Ovary (tissue), 7 donors: ENCODE measurements at regions not wholly inside any gene's neighbourhood (a gene's known extent, or its start where the extent isn't known, plus 50 kb on each side); places are given as distances from the start of the nearest gene placed in this dataset.

Experiments used
- DNase-seq, 5 donors: peaks; one replicate each; pipeline ENCODE4 v3.0.0-alpha.2; 2019 to 2020
- H3K27ac ChIP-seq, 2 donors: fragments of 200-600 bp; one replicate each; pipeline versions ENCODE4 v1.5.1 to v1.8.0; 2019 to 2022
- H3K27me3 ChIP-seq: fragments of 200-600 bp; one replicate; pipeline ENCODE4 v1.8.0; 2022
- H3K36me3 ChIP-seq: fragments of 200-600 bp; sonication (generic); one replicate; pipeline ENCODE4 v1.5.1; 2019
- H3K4me1 ChIP-seq: one replicate; pipeline ENCODE4 v1.8.1; 2013; ENCODE audit warnings: mild to moderate bottlenecking, moderate library complexity; ENCODE audit not compliant: insufficient read depth
- H3K4me3 ChIP-seq: fragments of 200-600 bp; sonication (generic); one replicate; pipeline ENCODE4 v1.5.1; 2017
- H3K9me3 ChIP-seq, 2 donors: fragments of 200-600 bp in 1 of 2; sonication (generic) in 1 of 2; one replicate each; pipeline versions ENCODE4 v1.5.1 to v1.8.1; 2013 to 2019; ENCODE audit warnings: mild to moderate bottlenecking in 1 of 2, moderate library complexity in 1 of 2
- CTCF ChIP-seq, 3 donors: fragments of 450-650 bp in 2 of 3; fragments of 200-600 bp in 1 of 3; IDR thresholded peaks; one replicate each; pipeline versions ENCODE4 v1.5.1 to v1.8.0; 2016 to 2022; ENCODE audit warnings: antibody characterized with exemption in 3 of 3, mild to moderate bottlenecking in 1 of 3
- EP300 ChIP-seq: sonication (generic); formaldehyde crosslinking; IDR thresholded peaks from one replicate; pipeline ENCODE4 v1.6.1; 2017; ENCODE audit warnings: antibody characterized with exemption
- POLR2A ChIP-seq: fragments of 450-650 bp; IDR thresholded peaks from one replicate; pipeline ENCODE4 v1.6.1; 2017; ENCODE audit warnings: antibody characterized with exemption, mild to moderate bottlenecking, moderate library complexity
- WGBS, 3 donors: extraction: QIAGEN DNeasy Blood & Tissue Kit in 1 of 3; methylation state at CpG; one replicate each; pipeline versions ENCODE4 v1.1.5 to v1.1.7; 2013 to 2017; 5-methylcytosine and 5-hydroxymethylcytosine counted together
- intact Hi-C, 4 donors: fragments of 100-400 bp; cut with DNase I; formaldehyde crosslinking; loops; one replicate each; pipeline versions ENCODE4 v1.11.0 to v1.15.1; 2022 to 2023
- donor health status: DM: no; HTN: no; CAD: no; lungs with moderate emphysema.
- donor health status: DM: no; HTN: no; CAD: no.
- donor health status: Bipolar disorder and iron deficiency.
- donor health status: DM: no; HTN: no; CAD: no.
- donor health status: DM: yes; HTN: yes; CAD: no.

- TF ChIP-seq EP300 (no peak), POLR2A (no peak), CTCF (IDR thresholded peaks at IDR 0.05) (no peak)
- DNase-seq = no peak
- no peak overlapping the region for H3K27ac ChIP-seq
- no peaks in the 10 kb centered on the region for H3K36me3 ChIP-seq
- 72 to 79% (median 77%) methylated on average over 2 of the region's 2 CpGs for WGBS, 3 donors
- no peak overlapping the region for H3K4me3 ChIP-seq
- H3K4me1 ChIP-seq = no peaks in the 10 kb centered on the region
- H3K9me3 ChIP-seq = no peaks in the 10 kb centered on the region
- intact Hi-C loops = no loop called here
- no peaks in the 10 kb centered on the region for H3K27me3 ChIP-seq
Observed at GRCh38 chrX:36787752-36788151, 220.4 kb upstream of the FAM47C start.

- 62 to 74% (median 66%) methylated on average over 4 of the region's 4 CpGs for WGBS, 3 donors
- no peaks in the 10 kb centered on the region for H3K9me3 ChIP-seq
- H3K27me3 ChIP-seq = no peaks in the 10 kb centered on the region
- no peak for TF ChIP-seq EP300
- TF ChIP-seq POLR2A = no peak
- no peak for TF ChIP-seq CTCF (IDR thresholded peaks at IDR 0.05)
- no peaks in the 10 kb centered on the region for H3K4me1 ChIP-seq
- H3K4me3 ChIP-seq = no peak overlapping the region
- intact Hi-C loops = no loop called here
- no peak for DNase-seq
- no peaks in the 10 kb centered on the region for H3K36me3 ChIP-seq
- no peak overlapping the region for H3K27ac ChIP-seq
Observed at GRCh38 chrX:36803151-36803550, 205.0 kb upstream of the FAM47C start.

DNA sequence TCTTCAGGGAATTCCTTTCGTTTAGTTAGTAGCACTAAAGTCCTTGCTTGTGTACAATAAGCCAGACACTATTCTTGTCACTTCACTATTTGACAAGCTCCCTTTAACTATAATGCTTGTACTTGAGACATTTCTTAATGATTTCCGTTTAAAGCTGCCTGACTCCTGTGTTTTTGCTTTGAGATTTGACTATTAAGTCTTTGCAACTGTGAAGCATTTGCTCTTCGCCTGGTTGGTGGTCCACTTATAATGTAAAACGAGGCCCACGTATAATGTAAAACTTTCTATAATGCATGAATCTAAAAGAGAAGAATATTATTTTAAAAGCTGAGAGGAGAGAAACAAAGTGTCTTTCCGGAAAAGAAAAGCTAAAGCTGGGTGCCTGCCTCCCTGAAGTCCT is 204.1 kb upstream of the FAM47C start:
- TF ChIP-seq POLR2A = no peak
- no peak for TF ChIP-seq EP300
- no peak for TF ChIP-seq CTCF (IDR thresholded peaks at IDR 0.05)
- intact Hi-C loops = no loop called here

GRCh38 chrX:36844857-36845256 is 163.3 kb upstream of the FAM47C start:
- Histone ChIP-seq H3K4me1 (no peaks in the 10 kb centered on the region), H3K27ac (no peak overlapping the region), H3K27me3 (no peaks in the 10 kb centered on the region), H3K36me3 (no peaks in the 10 kb centered on the region), H3K9me3 (no peaks in the 10 kb centered on the region), H3K4me3 (no peak overlapping the region)
- TF ChIP-seq EP300 (no peak), CTCF (IDR thresholded peaks at IDR 0.05) (no peak), POLR2A (no peak)
- DNase-seq = no peak
- intact Hi-C loops = loop anchor here in 1 of 4 donors (5.0 kb wide), 1 partner anchor 968 kb away; no protein-coding TSS in a partner anchor
- 73 to 81% (median 80%) methylated on average over 3 of the region's 3 CpGs for WGBS, 3 donors

More for the DNA sequence above, 204.1 kb upstream of the FAM47C start:
- Histone ChIP-seq H3K4me1 (no peaks in the 10 kb centered on the region), H3K27me3 (no peaks in the 10 kb centered on the region), H3K36me3 (no peaks in the 10 kb centered on the region), H3K27ac (no peak overlapping the region), H3K9me3 (no peaks in the 10 kb centered on the region), H3K4me3 (no peak overlapping the region)
- WGBS, 3 donors = 46 to 53% (median 50%) methylated on average over 6 of the region's 6 CpGs
- no peak for DNase-seq
